Keratinocyte (primary cell): ENCODE measurements at regions not wholly inside any gene's neighbourhood (a gene's known extent, or its start where the extent isn't known, plus 50 kb on each side); places are given as distances from the start of the nearest gene placed in this dataset.

Source experiments
- DNase-seq: peaks from one replicate; pipeline ENCODE4 v3.0.0-alpha.2; 2011; ENCODE audit warnings: low read depth, missing footprints, low spot score
- FAIRE-seq: peaks from 2 replicates; lab custom pipeline; 2011; peaks lifted over from hg19 to GRCh38; lab: Jason Lieb, UNC
- H2AFZ ChIP-seq: 2 replicates; pipeline ENCODE4 v1.6.0; 2012; ENCODE audit warnings: low read length, control low read depth, inconsistent platforms; ENCODE audit not compliant: control insufficient read depth
- H3K27ac ChIP-seq: 2 replicates; pipeline ENCODE4 v1.5.1; 2011; ENCODE audit warnings: low read length; ENCODE audit not compliant: control insufficient read depth, insufficient read depth
- H3K27me3 ChIP-seq: 3 replicates; pipeline ENCODE4 v1.6.0; 2011; ENCODE audit warnings: low read length; ENCODE audit not compliant: control insufficient read depth, insufficient read depth; ENCODE audit errors: extremely low read depth
- H3K36me3 ChIP-seq, 2 experiments: 2 replicates in 1 of 2; 3 replicates in 1 of 2; pipeline ENCODE4 v1.5.1; 2011; ENCODE audit warnings: low read length in 2 of 2, mild to moderate bottlenecking in 1 of 2; ENCODE audit not compliant: control insufficient read depth in 2 of 2, insufficient read depth in 2 of 2; ENCODE audit errors: extremely low read depth in 1 of 2
- H3K4me1 ChIP-seq: 3 replicates; pipeline ENCODE4 v1.5.1; 2011; ENCODE audit warnings: low read length; ENCODE audit not compliant: control insufficient read depth, insufficient read depth; ENCODE audit errors: extremely low read depth
- H3K4me2 ChIP-seq: 3 replicates; pipeline ENCODE4 v1.6.0; 2011; ENCODE audit warnings: low read depth, low read length; ENCODE audit not compliant: control insufficient read depth, insufficient read depth; ENCODE audit errors: extremely low read depth
- H3K4me3 ChIP-seq, 3 experiments: fragments of 200-600 bp in 1 of 3; sonication (generic) in 1 of 3; 2 replicates in 2 of 3; 3 replicates in 1 of 3; pipeline ENCODE4 v1.5.1; 2011 to 2016; ENCODE audit warnings: low read length in 3 of 3, mild to moderate bottlenecking in 3 of 3, control low read depth in 2 of 3, inconsistent platforms in 1 of 3, low read depth in 1 of 3, mixed read lengths in 1 of 3, mixed run types in 1 of 3, moderate library complexity in 1 of 3; ENCODE audit not compliant: control insufficient read depth in 2 of 3, insufficient read depth in 2 of 3; ENCODE audit errors: extremely low read depth in 1 of 3
- H3K79me2 ChIP-seq: 2 replicates; pipeline ENCODE4 v1.6.0; 2012; ENCODE audit warnings: low read length; ENCODE audit not compliant: control insufficient read depth, insufficient read depth
- H3K9ac ChIP-seq: 3 replicates; pipeline ENCODE4 v1.6.0; 2011; ENCODE audit warnings: low read length; ENCODE audit not compliant: control insufficient read depth, insufficient read depth; ENCODE audit errors: extremely low read depth
- H3K9me1 ChIP-seq: 3 replicates; pipeline ENCODE4 v1.6.0; 2011; ENCODE audit warnings: low read length; ENCODE audit not compliant: control insufficient read depth, insufficient read depth; ENCODE audit errors: extremely low read depth
- H3K9me3 ChIP-seq: 2 replicates; pipeline ENCODE4 v1.5.1; 2012; ENCODE audit warnings: low read depth, low read length; ENCODE audit not compliant: control insufficient read depth
- H4K20me1 ChIP-seq: 3 replicates; pipeline ENCODE4 v1.6.0; 2011; ENCODE audit warnings: low read length; ENCODE audit not compliant: control insufficient read depth, insufficient read depth; ENCODE audit errors: extremely low read depth
- CTCF ChIP-seq, 3 experiments: IDR thresholded peaks in 1 of 3; conservative IDR thresholded peaks in 1 of 3; optimal IDR thresholded peaks in 1 of 3; 2 replicates in 2 of 3; 3 replicates in 1 of 3; pipeline versions ENCODE3 to v1.5.1; 2011; ENCODE audit warnings: low read length in 3 of 3, mild to moderate bottlenecking in 3 of 3, moderate library complexity in 2 of 3, control low read depth in 1 of 3, inconsistent platforms in 1 of 3; ENCODE audit not compliant: insufficient read depth in 2 of 3; ENCODE audit errors: extremely low read depth in 1 of 3
- EZH2 ChIP-seq: IDR thresholded peaks from one replicate; pipeline ENCODE4 v1.6.1; 2012; ENCODE audit warnings: inconsistent platforms, mild to moderate bottlenecking, low read length, moderate library complexity
- dilution Hi-C: fragments of 300-500 bp; cut with MboI; formaldehyde crosslinking; loops from one replicate; pipeline ENCODE4 v1.7.0; 2020; ENCODE audit warnings: low sequenced_read_pairs; ENCODE audit not compliant: extremely low pct_ligation_motif_present

- Histone ChIP-seq H3K79me2 (no peaks in the 10 kb centered on the region), H3K4me3 (no peak overlapping the region), H4K20me1 (no peaks in the 10 kb centered on the region), H3K9me3 (peaks cover 5% of the 10 kb centered on the region), H3K4me2 (no peak overlapping the region), H3K4me1 (no peaks in the 10 kb centered on the region), H2AFZ (no peak overlapping the region), H3K27ac (no peak overlapping the region), H3K27me3 (no peaks in the 10 kb centered on the region), H3K9me1 (no peaks in the 10 kb centered on the region), H3K9ac (no peak overlapping the region), H3K36me3 (no peaks in the 10 kb centered on the region)
- DNase-seq (no peak), FAIRE-seq (no peak)
- TF ChIP-seq CTCF (optimal IDR thresholded peaks at IDR 0.05 in 1 of 3, IDR thresholded peaks at IDR 0.05 in 1 of 3, conservative IDR thresholded peaks at IDR 0.05 in 1 of 3; ENCODE audit: extremely low read depth in 1 of 3, insufficient read depth in 2 of 3, low read length in 3 of 3), result no peak
- no peak for TF ChIP-seq EZH2
- dilution Hi-C loops, result no loop called here
These were observed 507.5 kb downstream of the SLC4A3 start for GRCh38 chr2:220134756-220135534.

GRCh38 chr2:220143336-220143735 lies 515.9 kb downstream of the SLC4A3 start:
- TF ChIP-seq CTCF (optimal IDR thresholded peaks at IDR 0.05 in 1 of 3, IDR thresholded peaks at IDR 0.05 in 1 of 3, conservative IDR thresholded peaks at IDR 0.05 in 1 of 3; ENCODE audit: extremely low read depth in 1 of 3, insufficient read depth in 2 of 3, low read length in 3 of 3) (no peak), EZH2 (no peak)
- dilution Hi-C loops, result no loop called here
- peak overlapping the region; percentile 39 for H2AFZ ChIP-seq
- no peaks in the 10 kb centered on the region for H3K9me3 ChIP-seq
- no peaks in the 10 kb centered on the region for H3K36me3 ChIP-seq
- peak; percentile 30 for DNase-seq
- H3K9ac ChIP-seq, result no peak overlapping the region
- H3K27me3 ChIP-seq, result no peaks in the 10 kb centered on the region
- H3K9me1 ChIP-seq, result no peaks in the 10 kb centered on the region
- no peaks in the 10 kb centered on the region for H3K79me2 ChIP-seq
- peaks cover 20% of the 10 kb centered on the region for H3K4me1 ChIP-seq
- no peak overlapping the region for H3K4me3 ChIP-seq
- no peaks in the 10 kb centered on the region for H4K20me1 ChIP-seq
- FAIRE-seq, result peak; percentile 83
- H3K27ac ChIP-seq, result no peak overlapping the region
- H3K4me2 ChIP-seq, result peak overlapping the region; percentile 27
